ENCODE measurements at regions not wholly inside any gene's neighbourhood (a gene's known extent, or its start where the extent isn't known, plus 50 kb on each side); places are given as distances from the start of the nearest gene placed in this dataset.

GRCh38 chr3:70519913-70520659 lies 207.6 kb upstream of the MDFIC2 start:
- DNase-seq: no peak
- Histone ChIP-seq H3F3A (ENCODE audit: low read length, unreplicated experiment) (no peaks in the 10 kb centered on the region), H3K79me2 (ENCODE audit: low read length) (no peaks in the 10 kb centered on the region), H3K9ac (ENCODE audit: low read length) (no peak overlapping the region), H2AFZ (ENCODE audit: low read length) (no peak overlapping the region), H3K27me3 (ENCODE audit: low read length) (peaks cover 27% of the 10 kb centered on the region), H3K9me2 (replicated peaks; ENCODE audit: low read length) (no peaks in the 10 kb centered on the region), H3K27ac (ENCODE audit: low read length) (no peak overlapping the region), H3K4me1 (ENCODE audit: insufficient read depth, low read length) (no peaks in the 10 kb centered on the region), H3K9me3 (ENCODE audit: low read length) (no peaks in the 10 kb centered on the region), H3K4me3 (ENCODE audit: low read length) (no peak overlapping the region), H4K20me1 (ENCODE audit: low read length) (no peaks in the 10 kb centered on the region), H3K36me3 (ENCODE audit: low read depth, low read length) (no peaks in the 10 kb centered on the region), H3K4me2 (ENCODE audit: low read length) (no peak overlapping the region)
- ChIA-PET CTCF (no interaction called here), POLR2A (ENCODE audit: unreplicated experiment) (no interaction called here)
- TF ChIP-seq EZH2phosphoT487 (IDR thresholded peaks at IDR 0.05; ENCODE audit: borderline replicate concordance, low read length) (no peak), CTCF (conservative IDR thresholded peaks at IDR 0.05; ENCODE audit: low read depth, low read length) (no peak), EZH2 (IDR thresholded peaks at IDR 0.05; ENCODE audit: low read length, unreplicated experiment) (no peak)
- intact Hi-C loops (cut with micrococcal nuclease): no loop called here
- no peak for ATAC-seq
- BruUV-seq (replicated peaks): no TSS peak

GRCh38 chr3:70519026-70519425 lies 206.6 kb upstream of the MDFIC2 start:
- Histone ChIP-seq H3K36me3 (ENCODE audit: low read depth, low read length) (no peaks in the 10 kb centered on the region), H3F3A (ENCODE audit: low read length, unreplicated experiment) (no peaks in the 10 kb centered on the region), H3K27ac (ENCODE audit: low read length) (no peak overlapping the region), H4K20me1 (ENCODE audit: low read length) (no peaks in the 10 kb centered on the region), H2AFZ (ENCODE audit: low read length) (no peak overlapping the region), H3K9ac (ENCODE audit: low read length) (no peak overlapping the region), H3K4me3 (ENCODE audit: low read length) (no peak overlapping the region), H3K4me1 (ENCODE audit: insufficient read depth, low read length) (no peaks in the 10 kb centered on the region), H3K79me2 (ENCODE audit: low read length) (no peaks in the 10 kb centered on the region), H3K4me2 (ENCODE audit: low read length) (no peak overlapping the region), H3K9me2 (replicated peaks; ENCODE audit: low read length) (no peaks in the 10 kb centered on the region), H3K27me3 (ENCODE audit: low read length) (peaks cover 27% of the 10 kb centered on the region), H3K9me3 (ENCODE audit: low read length) (no peaks in the 10 kb centered on the region)
- CTCF ChIA-PET: no interaction called here
- no peak for DNase-seq
- no peak for ATAC-seq
- TF ChIP-seq CTCF (conservative IDR thresholded peaks at IDR 0.05; ENCODE audit: low read depth, low read length): no peak
- POLR2A ChIA-PET (ENCODE audit: unreplicated experiment): no interaction called here
- no TSS peak for BruUV-seq (replicated peaks)
- intact Hi-C loops (cut with micrococcal nuclease): no loop called here

- ATAC-seq (no peak), DNase-seq (no peak)
- no peak overlapping the region for H3K4me2 ChIP-seq (ENCODE audit: low read length)
- no peak overlapping the region for H3K9ac ChIP-seq (ENCODE audit: low read length)
- ChIA-PET CTCF (no interaction called here), POLR2A (ENCODE audit: unreplicated experiment) (no interaction called here)
- H4K20me1 ChIP-seq (ENCODE audit: low read length): no peaks in the 10 kb centered on the region
- TF ChIP-seq CTCF (conservative IDR thresholded peaks at IDR 0.05; ENCODE audit: low read depth, low read length): no peak
- no peak for TF ChIP-seq EZH2 (IDR thresholded peaks at IDR 0.05; ENCODE audit: low read length, unreplicated experiment)
- no peak for TF ChIP-seq EZH2phosphoT487 (IDR thresholded peaks at IDR 0.05; ENCODE audit: borderline replicate concordance, low read length)
- no peak overlapping the region for H3K4me3 ChIP-seq (ENCODE audit: low read length)
- intact Hi-C loops (cut with micrococcal nuclease): no loop called here
- no peak overlapping the region for H2AFZ ChIP-seq (ENCODE audit: low read length)
- H3K9me2 ChIP-seq (replicated peaks; ENCODE audit: low read length): no peaks in the 10 kb centered on the region
- no peaks in the 10 kb centered on the region for H3K9me3 ChIP-seq (ENCODE audit: low read length)
- H3K27me3 ChIP-seq (ENCODE audit: low read length): peaks cover 28% of the 10 kb centered on the region
- no peaks in the 10 kb centered on the region for H3F3A ChIP-seq (ENCODE audit: low read length, unreplicated experiment)
- H3K36me3 ChIP-seq (ENCODE audit: low read depth, low read length): no peaks in the 10 kb centered on the region
- BruUV-seq (replicated peaks): no TSS peak
- H3K79me2 ChIP-seq (ENCODE audit: low read length): no peaks in the 10 kb centered on the region
- H3K4me1 ChIP-seq (ENCODE audit: insufficient read depth, low read length): no peaks in the 10 kb centered on the region
- no peak overlapping the region for H3K27ac ChIP-seq (ENCODE audit: low read length)
These were observed 205.9 kb upstream of the MDFIC2 start for GRCh38 chr3:70518356-70518755.

Measured in PC-3 (cell line).